OCI-LY3 (cell line): ENCODE measurements at regions not wholly inside any gene's neighbourhood (a gene's known extent, or its start where the extent isn't known, plus 50 kb on each side); places are given as distances from the start of the nearest gene placed in this dataset.

Experiments used
- CTCF ChIP-seq: fragments of 200-600, 300-600 bp; sonication (generic); IDR thresholded peaks from 2 replicates; pipeline ENCODE4 v1.5.1; 2014; ENCODE audit warnings: antibody characterized with exemption, low read length, low read depth
- EZH2phosphoT487 ChIP-seq: fragments of 200-600 bp; shearing (Covaris generic); IDR thresholded peaks from 2 replicates; pipeline ENCODE4 v1.6.1; 2018; ENCODE audit warnings: antibody characterized with exemption, mixed run types, low read depth

GRCh38 chr13:55493297-55493696 is 1647.4 kb upstream of the PRR20A start:
- TF ChIP-seq CTCF, result no peak
- no peak for TF ChIP-seq EZH2phosphoT487
